NCI-H1417 (cell line): ENCODE measurements at regions not wholly inside any gene's neighbourhood (a gene's known extent, or its start where the extent isn't known, plus 50 kb on each side); places are given as distances from the start of the nearest gene placed in this dataset.
A peak's percentile ranks its signal among the peaks of the same experiment; 100 is the strongest.

ENCODE experiments used
- DNase-seq, 3 experiments: peaks; one replicate each; lab custom pipeline; 2025; lab: John Stamatoyannopoulos, UW

DNA sequence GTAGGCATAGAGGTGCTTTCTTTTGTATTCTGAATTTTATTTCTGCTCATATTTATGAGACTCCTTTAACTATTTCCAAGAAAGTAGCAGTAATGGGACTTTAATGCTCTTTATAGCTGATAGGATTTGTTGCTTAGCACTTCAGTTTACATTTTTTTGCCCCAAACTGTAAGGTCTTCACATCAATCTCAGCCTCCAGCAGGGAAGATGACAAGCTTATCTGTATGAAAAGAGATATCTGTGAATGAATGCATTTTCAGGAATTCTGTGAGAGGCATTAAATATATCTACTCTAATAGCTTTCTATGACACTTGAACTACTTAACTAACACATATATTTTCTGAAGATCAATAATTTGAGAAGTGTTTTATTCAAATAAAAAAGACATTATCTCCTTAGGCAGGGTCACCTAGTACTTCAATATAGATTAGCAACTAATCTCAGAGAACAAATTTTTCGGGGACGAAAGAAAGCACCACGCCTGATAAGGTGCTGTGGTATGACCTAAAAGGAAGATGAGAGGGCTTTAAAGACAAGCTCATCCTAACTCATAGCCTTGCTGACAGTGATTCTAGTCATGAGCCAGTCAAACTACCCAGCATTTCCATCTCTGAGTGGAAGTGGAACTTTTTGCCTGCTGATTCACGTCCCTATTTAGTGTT lies 766.1 kb upstream of the CNTNAP5 start:
- DNase-seq: no peak

DNA sequence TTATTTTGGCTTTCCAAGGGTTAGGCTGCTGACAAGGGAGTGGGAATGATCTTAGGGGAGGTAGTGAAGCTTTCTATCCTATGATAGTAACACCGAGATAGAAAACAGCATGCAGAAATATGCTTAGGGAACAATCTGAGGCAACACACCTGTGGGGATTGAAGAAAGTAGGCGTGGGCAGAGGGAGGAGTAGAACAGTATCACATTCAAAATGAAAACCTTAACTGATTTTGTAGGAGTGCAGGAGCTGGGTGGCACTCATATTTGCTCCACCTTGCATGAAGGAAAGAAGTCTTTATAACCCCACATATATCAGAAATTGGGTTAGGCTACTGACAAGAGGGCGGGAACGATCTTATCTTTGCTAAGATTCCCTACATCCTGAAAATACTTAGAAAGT lies 762.2 kb upstream of the CNTNAP5 start:
- no peak for DNase-seq

DNA sequence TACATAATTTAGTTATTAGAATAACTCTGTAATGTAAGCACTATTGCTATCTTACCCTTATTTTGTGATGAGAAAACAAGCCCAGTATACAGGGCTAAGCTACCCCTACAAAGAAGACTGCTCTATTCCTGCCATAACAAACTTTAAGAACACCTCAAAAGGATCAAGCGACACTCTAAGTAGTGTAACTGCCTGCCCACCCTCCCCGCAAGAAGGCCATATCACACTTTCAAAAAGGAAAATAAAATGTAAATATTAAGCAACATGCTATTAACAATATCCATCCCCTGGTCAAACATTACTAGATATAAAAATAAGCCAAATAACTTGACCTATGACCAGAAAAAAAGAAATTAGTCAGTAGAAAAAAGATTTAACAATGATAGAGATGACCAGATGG lies 741.7 kb upstream of the CNTNAP5 start:
- DNase-seq: no peak

DNA sequence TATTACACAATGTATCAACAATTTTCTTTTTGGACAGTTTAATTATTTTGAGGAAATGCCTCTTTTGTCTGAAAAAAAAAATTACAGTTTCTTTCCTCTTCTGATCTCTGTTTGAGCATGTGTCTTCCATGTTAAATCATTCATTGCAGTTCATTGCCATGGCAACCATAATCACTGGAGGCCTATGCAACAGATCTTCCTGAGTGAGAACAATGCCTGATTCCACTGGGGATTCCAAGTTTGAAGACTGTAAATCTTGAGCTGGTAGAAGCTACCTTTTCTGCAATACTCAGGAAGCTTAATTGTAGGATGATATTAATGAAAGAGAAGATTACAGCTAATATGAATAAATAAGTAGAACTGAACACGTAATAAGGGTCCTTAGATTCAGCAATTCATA lies 721.4 kb upstream of the CNTNAP5 start:
- peak in 1 of 3 experiments; percentile 11 for DNase-seq
